GM12864 (cell line): ENCODE measurements at regions not wholly inside any gene's neighbourhood (a gene's known extent, or its start where the extent isn't known, plus 50 kb on each side); places are given as distances from the start of the nearest gene placed in this dataset.
"Not testable (repeated sequence)": the region's sequence is repeated elsewhere in the genome, so short reads cannot be mapped to it uniquely, and the experiment has no call there.

ENCODE experiments used
- DNase-seq: peaks from one replicate; pipeline ENCODE4 v3.0.0-alpha.2; 2011; ENCODE audit warnings: low read depth
- H3K4me3 ChIP-seq: 2 replicates; pipeline ENCODE4 v1.5.1; 2011; ENCODE audit warnings: mild to moderate bottlenecking, low read depth, low read length, control low read depth
- CTCF ChIP-seq: IDR thresholded peaks from 2 replicates; pipeline ENCODE4 v1.5.1; 2011; ENCODE audit warnings: low read depth, mild to moderate bottlenecking, moderate library complexity, low read length, control low read depth, inconsistent platforms; ENCODE audit errors: missing control alignments

GRCh38 chrX:40243755-40244515 lies 146.2 kb upstream of the BCOR start:
- DNase-seq: no peak
- H3K4me3 ChIP-seq: no peak overlapping the region
- no peak for TF ChIP-seq CTCF

- TF ChIP-seq CTCF: no peak
- H3K4me3 ChIP-seq: no peak overlapping the region
- no peak for DNase-seq
Observed at GRCh38 chrX:40240844-40241243, 143.1 kb upstream of the BCOR start.

GRCh38 chrX:40237731-40238178 lies 140.0 kb upstream of the BCOR start:
- DNase-seq: no peak
- H3K4me3 ChIP-seq: no peak overlapping the region
- no peak for TF ChIP-seq CTCF

GRCh38 chrX:40230646-40231045 lies 132.9 kb upstream of the BCOR start:
- DNase-seq: no peak
- H3K4me3 ChIP-seq: no peak overlapping the region
- TF ChIP-seq CTCF: no peak

- no peak overlapping the region for H3K4me3 ChIP-seq
- no peak for DNase-seq
- TF ChIP-seq CTCF: no peak
Observed at GRCh38 chrX:40227125-40227524, 129.4 kb upstream of the BCOR start.

GRCh38 chrX:40224658-40225057 lies 126.9 kb upstream of the BCOR start:
- H3K4me3 ChIP-seq: no peak overlapping the region
- TF ChIP-seq CTCF: no peak
- DNase-seq: no peak

- not testable (repeated sequence) for DNase-seq, H3K4me3 ChIP-seq
Observed at GRCh38 chrX:40222612-40223011, 124.9 kb upstream of the BCOR start.

GRCh38 chrX:40213092-40213491 lies 115.3 kb upstream of the BCOR start:
- TF ChIP-seq CTCF: no peak
- H3K4me3 ChIP-seq: no peak overlapping the region
- DNase-seq: no peak
